ENCODE measurements at regions not wholly inside any gene's neighbourhood (a gene's known extent, or its start where the extent isn't known, plus 50 kb on each side); places are given as distances from the start of the nearest gene placed in this dataset.

- TF ChIP-seq POLR2A (IDR thresholded peaks at IDR 0.05; ENCODE audit: low read length), result no peak
- no peak for TF ChIP-seq GATA1 (IDR thresholded peaks at IDR 0.05; ENCODE audit: low read depth, low read length)
These were observed 573.9 kb upstream of the SALL3 start for GRCh38 chr18:78405763-78406162.

All from erythroblast (primary cell).